ENCODE measurements at regions not wholly inside any gene's neighbourhood (a gene's known extent, or its start where the extent isn't known, plus 50 kb on each side); places are given as distances from the start of the nearest gene placed in this dataset.

DNA sequence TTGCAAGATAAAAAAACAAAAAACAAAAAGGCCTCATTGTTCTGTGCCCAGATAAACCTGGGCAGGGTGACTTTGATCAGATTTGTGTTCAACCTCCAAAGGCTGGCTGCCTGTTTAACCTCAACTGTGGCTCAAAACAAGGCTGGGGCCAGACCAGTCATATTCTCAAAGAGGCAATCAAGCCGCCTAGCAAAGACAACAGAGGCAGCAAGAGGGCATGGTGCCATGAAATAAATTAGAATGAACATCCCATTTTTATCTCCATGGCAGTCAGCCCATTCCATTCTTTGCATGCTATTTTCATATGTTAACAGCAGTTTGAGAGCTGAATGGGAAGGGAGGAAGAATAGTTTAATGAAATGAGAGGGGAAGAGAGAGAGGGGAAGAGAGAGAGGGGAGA is 1150.3 kb downstream of the TYW1 start:
- TF ChIP-seq CTCF (IDR thresholded peaks at IDR 0.05) = no peak
- no peak for TF ChIP-seq POLR2AphosphoS5 (IDR thresholded peaks at IDR 0.05)
